ENCODE measurements at regions not wholly inside any gene's neighbourhood (a gene's known extent, or its start where the extent isn't known, plus 50 kb on each side); places are given as distances from the start of the nearest gene placed in this dataset.

- no peak for DNase-seq (ENCODE audit: extremely low read depth, low read depth)
- no peak for TF ChIP-seq CTCF (IDR thresholded peaks at IDR 0.05; ENCODE audit: low read depth, low read length)
Measured at GRCh38 chr2:236638707-236639106, 69.1 kb downstream of the ACKR3 start.

GRCh38 chr2:236639461-236640235, 70.0 kb downstream of the ACKR3 start:
- DNase-seq (ENCODE audit: extremely low read depth, low read depth) = no peak
- no peak for TF ChIP-seq CTCF (IDR thresholded peaks at IDR 0.05; ENCODE audit: low read depth, low read length)

GRCh38 chr2:236641051-236641726, 71.6 kb downstream of the ACKR3 start:
- DNase-seq (ENCODE audit: extremely low read depth, low read depth) = no peak
- no peak for TF ChIP-seq CTCF (IDR thresholded peaks at IDR 0.05; ENCODE audit: low read depth, low read length)

GRCh38 chr2:236642125-236642524, 72.5 kb downstream of the ACKR3 start:
- no peak for DNase-seq (ENCODE audit: extremely low read depth, low read depth)
- no peak for TF ChIP-seq CTCF (IDR thresholded peaks at IDR 0.05; ENCODE audit: low read depth, low read length)

- DNase-seq (ENCODE audit: extremely low read depth, low read depth) = peak; percentile 98
- TF ChIP-seq CTCF (IDR thresholded peaks at IDR 0.05; ENCODE audit: low read depth, low read length) = no peak; the same call in 1 of the 2 replicates
Measured at GRCh38 chr2:236642584-236643291, 73.1 kb downstream of the ACKR3 start.

- no peak for TF ChIP-seq CTCF (IDR thresholded peaks at IDR 0.05; ENCODE audit: low read depth, low read length)
- no peak for DNase-seq (ENCODE audit: extremely low read depth, low read depth)
Measured at GRCh38 chr2:236643480-236643879, 73.9 kb downstream of the ACKR3 start.

- no peak for DNase-seq (ENCODE audit: extremely low read depth, low read depth)
- no peak for TF ChIP-seq CTCF (IDR thresholded peaks at IDR 0.05; ENCODE audit: low read depth, low read length)
Measured at GRCh38 chr2:236644067-236644466, 74.4 kb downstream of the ACKR3 start.

Measured in AG09319 (cell line).